HG02885 (cell line): ENCODE measurements at regions not wholly inside any gene's neighbourhood (a gene's known extent, or its start where the extent isn't known, plus 50 kb on each side); places are given as distances from the start of the nearest gene placed in this dataset.
"Not testable (repeated sequence)": the region's sequence is repeated elsewhere in the genome, so short reads cannot be mapped to it uniquely, and the experiment has no call there.

ENCODE experiments used
- ATAC-seq: cut with Tn5 transposase; IDR thresholded peaks from one replicate; pipeline ENCODE4 v1.9.1; 2021; ENCODE audit warnings: mild to moderate bottlenecking; ENCODE audit not compliant: unreplicated experiment, poor library complexity

GRCh38 chr7:52197221-52197620 is 838.2 kb upstream of the POM121L12 start:
- ATAC-seq: no peak

GRCh38 chr7:52195664-52196063 is 839.8 kb upstream of the POM121L12 start:
- no peak for ATAC-seq

GRCh38 chr7:52189153-52189778 is 846.2 kb upstream of the POM121L12 start:
- ATAC-seq: no peak

GRCh38 chr7:52184006-52184703 is 851.3 kb upstream of the POM121L12 start:
- ATAC-seq: no peak

GRCh38 chr7:52179934-52180333 is 855.5 kb upstream of the POM121L12 start:
- no peak for ATAC-seq

GRCh38 chr7:52168085-52168484 is 851.5 kb upstream of the COBL start:
- no peak for ATAC-seq

GRCh38 chr7:52163311-52163710 is 846.7 kb upstream of the COBL start:
- no peak for ATAC-seq

GRCh38 chr7:52161483-52161882 is 844.9 kb upstream of the COBL start:
- ATAC-seq: no peak

GRCh38 chr7:52159421-52159820 is 842.8 kb upstream of the COBL start:
- ATAC-seq: not testable (repeated sequence)

GRCh38 chr7:52154382-52154781 is 837.8 kb upstream of the COBL start:
- no peak for ATAC-seq

GRCh38 chr7:52151559-52151958 is 835.0 kb upstream of the COBL start:
- no peak for ATAC-seq

- ATAC-seq: no peak
Measured at GRCh38 chr7:52150952-52151351, 834.3 kb upstream of the COBL start.

- ATAC-seq: no peak
Measured at GRCh38 chr7:52146871-52147634, 830.4 kb upstream of the COBL start.

- ATAC-seq: no peak
Measured at GRCh38 chr7:52143219-52143618, 826.6 kb upstream of the COBL start.

GRCh38 chr7:52140851-52141250 is 824.2 kb upstream of the COBL start:
- ATAC-seq: no peak

- no peak for ATAC-seq
Measured at GRCh38 chr7:52135403-52135802, 818.8 kb upstream of the COBL start.

- ATAC-seq: no peak
Measured at GRCh38 chr7:52129278-52129677, 812.7 kb upstream of the COBL start.

GRCh38 chr7:52120912-52121311 is 804.3 kb upstream of the COBL start:
- no peak for ATAC-seq

- ATAC-seq: no peak
Measured at GRCh38 chr7:52119537-52119936, 802.9 kb upstream of the COBL start.

- ATAC-seq: no peak
Measured at GRCh38 chr7:52114509-52114908, 797.9 kb upstream of the COBL start.

GRCh38 chr7:52114056-52114455 is 797.4 kb upstream of the COBL start:
- ATAC-seq: no peak
